Ectodermal cell (in vitro differentiated cells): ENCODE measurements at regions not wholly inside any gene's neighbourhood (a gene's known extent, or its start where the extent isn't known, plus 50 kb on each side); places are given as distances from the start of the nearest gene placed in this dataset.

ENCODE experiments used
- H3K27ac ChIP-seq: 2 replicates; pipeline ENCODE4 v1.7.0; 2013; ENCODE audit warnings: mild to moderate bottlenecking, low read depth, low read length; ENCODE audit not compliant: insufficient read depth, poor library complexity, severe bottlenecking
- H3K27me3 ChIP-seq: 2 replicates; pipeline ENCODE4 v1.7.0; 2013; ENCODE audit warnings: mild to moderate bottlenecking, low read length; ENCODE audit not compliant: insufficient read depth, control insufficient read depth, poor library complexity, severe bottlenecking
- H3K36me3 ChIP-seq: one replicate; pipeline ENCODE4 v1.7.0; 2013; ENCODE audit warnings: low read length; ENCODE audit not compliant: control insufficient read depth, insufficient read depth
- H3K4me1 ChIP-seq: one replicate; pipeline ENCODE4 v1.7.0; 2013; ENCODE audit warnings: low read length; ENCODE audit not compliant: control insufficient read depth, insufficient read depth
- H3K4me3 ChIP-seq: 2 replicates; pipeline ENCODE4 v1.7.0; 2013; ENCODE audit warnings: low read depth, low read length, control low read depth; ENCODE audit not compliant: insufficient read depth
- H3K9me3 ChIP-seq: 2 replicates; pipeline ENCODE4 v1.7.0; 2013; ENCODE audit warnings: mild to moderate bottlenecking, low read length, moderate library complexity; ENCODE audit not compliant: control insufficient read depth
- WGBS, 2 experiments: methylation state at CpG; one replicate each; pipeline ENCODE4 v1.1.7; 2013; ENCODE audit warnings: missing lambda C conversion rate in 2 of 2; 5-methylcytosine and 5-hydroxymethylcytosine counted together

- no peaks in the 10 kb centered on the region for H3K36me3 ChIP-seq
- no peak overlapping the region for H3K4me3 ChIP-seq
- H3K9me3 ChIP-seq: no peaks in the 10 kb centered on the region
- no peak overlapping the region for H3K27ac ChIP-seq
- no peaks in the 10 kb centered on the region for H3K4me1 ChIP-seq
- H3K27me3 ChIP-seq: no peaks in the 10 kb centered on the region
- WGBS, 2 experiments: 68 to 81% methylated on average over 5 to 6 of the region's 6 CpGs
These were observed 214.4 kb upstream of the KIAA1217 start for GRCh38 chr10:23994459-23995046.

- WGBS, 2 experiments: 97 to 100% methylated on average over 7 to 9 of the region's 9 CpGs
- Histone ChIP-seq H3K9me3 (no peaks in the 10 kb centered on the region), H3K36me3 (no peaks in the 10 kb centered on the region), H3K27me3 (no peaks in the 10 kb centered on the region), H3K4me1 (no peaks in the 10 kb centered on the region), H3K27ac (no peak overlapping the region), H3K4me3 (no peak overlapping the region)
These were observed 209.5 kb upstream of the KIAA1217 start for GRCh38 chr10:23999445-23999844.

GRCh38 chr10:24000271-24000813 lies 208.6 kb upstream of the KIAA1217 start:
- H3K36me3 ChIP-seq: no peaks in the 10 kb centered on the region
- 79 to 85% methylated on average over 8 of the region's 8 CpGs for WGBS, 2 experiments
- H3K27ac ChIP-seq: no peak overlapping the region
- H3K4me3 ChIP-seq: no peak overlapping the region
- H3K4me1 ChIP-seq: no peaks in the 10 kb centered on the region
- no peaks in the 10 kb centered on the region for H3K27me3 ChIP-seq
- H3K9me3 ChIP-seq: no peaks in the 10 kb centered on the region

- WGBS, 2 experiments: 90 to 96% methylated on average over 3 to 5 of the region's 5 CpGs
- no peaks in the 10 kb centered on the region for H3K27me3 ChIP-seq
- H3K9me3 ChIP-seq: no peaks in the 10 kb centered on the region
- H3K36me3 ChIP-seq: no peaks in the 10 kb centered on the region
- H3K27ac ChIP-seq: no peak overlapping the region
- H3K4me3 ChIP-seq: no peak overlapping the region
- peaks cover 9% of the 10 kb centered on the region for H3K4me1 ChIP-seq
These were observed 202.2 kb upstream of the KIAA1217 start for GRCh38 chr10:24006741-24007140.

GRCh38 chr10:24007359-24007758 lies 201.6 kb upstream of the KIAA1217 start:
- no peaks in the 10 kb centered on the region for H3K9me3 ChIP-seq
- H3K27me3 ChIP-seq: no peaks in the 10 kb centered on the region
- no peaks in the 10 kb centered on the region for H3K36me3 ChIP-seq
- no peak overlapping the region for H3K27ac ChIP-seq
- H3K4me3 ChIP-seq: no peak overlapping the region
- WGBS, 2 experiments: 91 to 98% methylated on average over 3 of the region's 3 CpGs
- peaks cover 9% of the 10 kb centered on the region for H3K4me1 ChIP-seq

- Histone ChIP-seq H3K4me3 (no peak overlapping the region), H3K27me3 (no peaks in the 10 kb centered on the region), H3K36me3 (no peaks in the 10 kb centered on the region), H3K27ac (no peak overlapping the region), H3K9me3 (no peaks in the 10 kb centered on the region), H3K4me1 (peaks cover 9% of the 10 kb centered on the region)
- WGBS, 2 experiments: 66 to 73% methylated on average over 13 of the region's 13 CpGs
These were observed 200.5 kb upstream of the KIAA1217 start for GRCh38 chr10:24008164-24009091.

GRCh38 chr10:24009115-24009514 lies 199.8 kb upstream of the KIAA1217 start:
- H3K4me1 ChIP-seq: peaks cover 9% of the 10 kb centered on the region

GRCh38 chr10:24009736-24010135 lies 199.2 kb upstream of the KIAA1217 start:
- H3K4me1 ChIP-seq: peaks cover 9% of the 10 kb centered on the region
- H3K36me3 ChIP-seq: no peaks in the 10 kb centered on the region
- H3K27me3 ChIP-seq: no peaks in the 10 kb centered on the region
- H3K4me3 ChIP-seq: no peak overlapping the region
- 88 to 90% methylated on average over 1 of the region's 1 CpG for WGBS, 2 experiments
- no peak overlapping the region for H3K27ac ChIP-seq
- no peaks in the 10 kb centered on the region for H3K9me3 ChIP-seq

More at GRCh38 chr10:24009115-24009514, 199.8 kb upstream of the KIAA1217 start:
- Histone ChIP-seq H3K36me3 (no peaks in the 10 kb centered on the region), H3K27me3 (no peaks in the 10 kb centered on the region), H3K27ac (no peak overlapping the region), H3K9me3 (no peaks in the 10 kb centered on the region), H3K4me3 (no peak overlapping the region)
- 54 to 63% methylated on average over 2 of the region's 2 CpGs for WGBS, 2 experiments

GRCh38 chr10:24010436-24010970 lies 198.4 kb upstream of the KIAA1217 start:
- WGBS, 2 experiments: 89 to 92% methylated on average over 4 of the region's 4 CpGs
- no peak overlapping the region for H3K4me3 ChIP-seq
- peaks cover 9% of the 10 kb centered on the region for H3K4me1 ChIP-seq
- H3K9me3 ChIP-seq: no peaks in the 10 kb centered on the region
- H3K27me3 ChIP-seq: no peaks in the 10 kb centered on the region
- no peak overlapping the region for H3K27ac ChIP-seq
- no peaks in the 10 kb centered on the region for H3K36me3 ChIP-seq

- Histone ChIP-seq H3K27me3 (no peaks in the 10 kb centered on the region), H3K4me1 (peaks cover 9% of the 10 kb centered on the region), H3K4me3 (no peak overlapping the region)
These were observed 196.6 kb upstream of the KIAA1217 start for GRCh38 chr10:24012249-24012803.

More at GRCh38 chr10:24012249-24012803, 196.6 kb upstream of the KIAA1217 start:
- H3K36me3 ChIP-seq: no peaks in the 10 kb centered on the region
- no peak overlapping the region for H3K27ac ChIP-seq
- H3K9me3 ChIP-seq: no peaks in the 10 kb centered on the region
